ENCODE measurements at regions not wholly inside any gene's neighbourhood (a gene's known extent, or its start where the extent isn't known, plus 50 kb on each side); places are given as distances from the start of the nearest gene placed in this dataset.

DNA sequence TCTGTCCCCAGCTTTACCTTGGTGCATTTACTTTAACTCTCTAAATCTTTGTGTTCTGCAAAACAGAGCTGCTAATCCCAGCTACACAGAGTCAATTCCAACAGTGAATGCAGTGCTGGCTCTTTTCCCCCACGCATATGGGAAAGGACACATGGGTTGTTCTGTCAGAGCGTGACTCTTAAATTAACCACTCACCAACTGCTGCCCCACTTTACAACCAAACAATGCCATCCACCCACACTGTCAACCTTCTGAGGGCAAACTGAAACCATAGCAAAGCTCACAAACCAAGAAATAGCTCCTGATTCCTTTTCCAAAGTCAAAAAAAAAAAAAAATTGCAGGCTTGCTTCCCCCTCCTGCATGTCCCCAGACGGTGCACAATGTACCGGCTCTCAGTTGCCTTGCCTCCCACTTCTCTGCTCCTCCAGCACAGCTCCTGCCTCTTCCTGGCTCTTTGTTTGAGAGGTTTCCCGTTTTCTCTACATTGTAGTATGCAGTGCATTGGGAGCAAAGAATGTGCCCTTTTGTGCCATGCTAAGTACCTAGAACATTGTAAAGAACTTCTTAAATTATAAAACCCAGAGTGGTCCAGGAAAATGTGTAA lies 151.5 kb upstream of the DAPK1 start:
- H3K27ac ChIP-seq: no peak overlapping the region
- TF ChIP-seq, protein P1, sequence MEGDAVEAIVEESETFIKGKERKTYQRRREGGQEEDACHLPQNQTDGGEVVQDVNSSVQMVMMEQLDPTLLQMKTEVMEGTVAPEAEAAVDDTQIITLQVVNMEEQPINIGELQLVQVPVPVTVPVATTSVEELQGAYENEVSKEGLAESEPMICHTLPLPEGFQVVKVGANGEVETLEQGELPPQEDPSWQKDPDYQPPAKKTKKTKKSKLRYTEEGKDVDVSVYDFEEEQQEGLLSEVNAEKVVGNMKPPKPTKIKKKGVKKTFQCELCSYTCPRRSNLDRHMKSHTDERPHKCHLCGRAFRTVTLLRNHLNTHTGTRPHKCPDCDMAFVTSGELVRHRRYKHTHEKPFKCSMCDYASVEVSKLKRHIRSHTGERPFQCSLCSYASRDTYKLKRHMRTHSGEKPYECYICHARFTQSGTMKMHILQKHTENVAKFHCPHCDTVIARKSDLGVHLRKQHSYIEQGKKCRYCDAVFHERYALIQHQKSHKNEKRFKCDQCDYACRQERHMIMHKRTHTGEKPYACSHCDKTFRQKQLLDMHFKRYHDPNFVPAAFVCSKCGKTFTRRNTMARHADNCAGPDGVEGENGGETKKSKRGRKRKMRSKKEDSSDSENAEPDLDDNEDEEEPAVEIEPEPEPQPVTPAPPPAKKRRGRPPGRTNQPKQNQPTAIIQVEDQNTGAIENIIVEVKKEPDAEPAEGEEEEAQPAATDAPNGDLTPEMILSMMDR (conservative IDR thresholded peaks at IDR 0.05): no peak

- no peak overlapping the region for H3K27ac ChIP-seq
- TF ChIP-seq, protein P1 (conservative IDR thresholded peaks at IDR 0.05): no peak
Observed at GRCh38 chr9:87350915-87351314, 146.8 kb upstream of the DAPK1 start.

- TF ChIP-seq, protein P1 (conservative IDR thresholded peaks at IDR 0.05): no peak
- H3K27ac ChIP-seq: no peak overlapping the region
Observed at GRCh38 chr9:87353301-87353700, 144.4 kb upstream of the DAPK1 start.

- H3K27ac ChIP-seq: no peak overlapping the region
- TF ChIP-seq, protein P1 (conservative IDR thresholded peaks at IDR 0.05): no peak
Observed at GRCh38 chr9:87354147-87354546, 143.5 kb upstream of the DAPK1 start.

DNA sequence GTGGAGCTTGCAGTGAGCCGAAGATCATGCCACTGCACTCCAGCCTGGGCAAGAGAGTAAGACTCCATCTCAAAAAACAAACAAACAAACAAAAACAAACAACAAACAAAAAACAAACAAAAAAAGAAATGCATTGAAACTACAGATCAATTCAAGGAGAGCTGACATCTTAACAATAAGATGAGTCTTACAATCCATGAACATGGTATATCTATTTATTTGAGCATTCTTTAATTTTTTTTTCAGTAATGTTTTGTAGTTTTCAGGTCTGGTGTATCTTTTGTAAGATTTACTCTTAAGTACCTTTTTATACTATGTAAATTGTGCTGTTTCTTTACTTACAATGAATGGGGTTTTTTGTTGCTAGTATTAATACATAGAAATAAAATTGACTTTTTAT lies 140.1 kb upstream of the DAPK1 start:
- TF ChIP-seq, protein P1 (conservative IDR thresholded peaks at IDR 0.05): no peak

GRCh38 chr9:87359264-87359663 lies 138.4 kb upstream of the DAPK1 start:
- H3K27ac ChIP-seq: no peak overlapping the region
- TF ChIP-seq, protein P1 (conservative IDR thresholded peaks at IDR 0.05): no peak

More for the DNA sequence above, 140.1 kb upstream of the DAPK1 start:
- H3K27ac ChIP-seq: no peak overlapping the region

DNA sequence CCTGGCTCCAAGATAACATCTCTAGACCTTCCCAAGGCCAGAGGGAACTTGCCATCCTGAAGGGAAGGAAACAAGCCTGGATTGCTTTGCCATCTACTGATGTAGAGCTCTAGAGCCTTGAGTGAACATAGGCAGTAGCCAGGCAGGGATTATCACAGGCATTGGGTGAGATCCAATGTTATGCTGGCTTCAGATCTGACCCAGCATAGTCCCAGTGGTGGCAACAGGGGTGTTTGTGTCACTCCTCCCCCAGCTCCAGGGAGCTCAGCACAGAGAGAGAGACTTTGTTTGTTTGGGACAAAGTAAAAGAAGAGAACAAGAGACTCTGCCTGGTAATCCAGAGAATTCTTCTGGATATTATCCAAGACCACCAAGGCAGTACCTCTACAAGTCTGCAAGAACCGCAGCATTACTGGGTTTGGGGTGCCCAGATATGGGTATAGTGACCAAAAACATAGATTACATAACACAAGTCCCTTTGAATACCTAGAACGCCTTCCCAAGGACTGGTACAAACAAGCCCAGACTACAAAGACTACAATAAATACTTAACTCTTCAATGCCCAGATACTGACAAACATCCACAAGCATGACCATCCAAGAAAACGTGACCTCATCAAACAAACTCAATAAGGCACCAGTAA lies 137.6 kb upstream of the DAPK1 start:
- TF ChIP-seq, protein P1 (conservative IDR thresholded peaks at IDR 0.05): no peak
- no peak overlapping the region for H3K27ac ChIP-seq

Data from VCaP (cell line).